ENCODE measurements at regions not wholly inside any gene's neighbourhood (a gene's known extent, or its start where the extent isn't known, plus 50 kb on each side); places are given as distances from the start of the nearest gene placed in this dataset.

DNA sequence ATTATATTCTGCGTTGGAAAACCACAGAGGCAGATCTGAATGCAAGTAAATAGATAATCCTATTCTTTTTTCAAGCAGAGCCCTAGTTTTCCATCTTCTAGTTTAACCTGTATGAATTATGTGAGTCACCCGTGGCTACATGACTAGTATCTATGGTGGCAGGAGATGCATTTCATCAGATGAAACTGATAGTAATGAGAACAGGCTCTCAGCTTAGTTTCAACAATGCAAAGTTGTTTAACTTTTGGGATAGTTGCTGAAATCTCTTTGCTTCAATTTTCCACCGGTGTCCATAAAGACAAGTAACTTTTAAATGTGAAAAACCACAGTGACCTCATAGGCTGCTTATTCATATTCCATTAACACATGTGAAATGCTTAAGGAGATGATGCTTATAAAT, 1317.4 kb upstream of the TENM3 start:
- no peak overlapping the region for H3K4me3 ChIP-seq (IDR thresholded peaks at IDR 0.05; ENCODE audit: insufficient read depth, low read depth, low read length)
- no peaks in the 10 kb centered on the region for H4K20me1 ChIP-seq (ENCODE audit: insufficient read depth)
- no peak for TF ChIP-seq CTCF (conservative IDR thresholded peaks at IDR 0.05; ENCODE audit: low read depth, low read length)
- H3K36me3 ChIP-seq (ENCODE audit: insufficient read depth): no peaks in the 10 kb centered on the region
- H3K9ac ChIP-seq: no peak overlapping the region
- no peak overlapping the region for H2AFZ ChIP-seq (ENCODE audit: low read depth)
- H3K79me2 ChIP-seq (ENCODE audit: insufficient read depth, low read depth): no peaks in the 10 kb centered on the region
- no peaks in the 10 kb centered on the region for H3K4me1 ChIP-seq (ENCODE audit: low read depth, poor library complexity, severe bottlenecking)
- no peak overlapping the region for H3K4me2 ChIP-seq
- no peaks in the 10 kb centered on the region for H3K27me3 ChIP-seq (ENCODE audit: insufficient read depth, low read depth)
- no peak overlapping the region for H3K27ac ChIP-seq

DNA sequence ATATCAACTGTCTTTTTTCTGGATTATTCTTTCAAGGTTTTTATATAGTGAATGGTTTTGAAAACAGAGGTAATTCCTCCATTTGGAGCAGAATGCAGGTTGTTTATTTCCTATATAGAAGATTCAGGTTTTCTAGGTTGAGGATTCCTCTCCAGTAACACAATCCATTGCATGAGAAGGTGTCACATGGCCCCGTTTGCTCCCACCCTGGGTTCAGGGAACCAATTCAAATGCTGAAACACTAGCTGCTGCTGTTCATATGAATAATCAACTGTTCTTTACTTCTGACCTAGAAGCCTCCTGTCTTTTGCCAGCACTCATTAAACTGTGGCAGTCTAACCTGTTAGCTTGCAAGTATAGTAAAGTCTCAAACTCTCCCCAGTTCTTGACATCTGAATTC, 1316.9 kb upstream of the TENM3 start:
- Histone ChIP-seq H3K4me1 (ENCODE audit: low read depth, poor library complexity, severe bottlenecking) (no peaks in the 10 kb centered on the region), H3K9ac (no peak overlapping the region), H4K20me1 (ENCODE audit: insufficient read depth) (no peaks in the 10 kb centered on the region), H3K4me3 (IDR thresholded peaks at IDR 0.05; ENCODE audit: insufficient read depth, low read depth, low read length) (no peak overlapping the region), H3K79me2 (ENCODE audit: insufficient read depth, low read depth) (no peaks in the 10 kb centered on the region), H3K27me3 (ENCODE audit: insufficient read depth, low read depth) (no peaks in the 10 kb centered on the region), H2AFZ (ENCODE audit: low read depth) (no peak overlapping the region), H3K4me2 (no peak overlapping the region), H3K27ac (no peak overlapping the region), H3K36me3 (ENCODE audit: insufficient read depth) (no peaks in the 10 kb centered on the region)
- TF ChIP-seq CTCF (conservative IDR thresholded peaks at IDR 0.05; ENCODE audit: low read depth, low read length): no peak

GRCh38 chr4:180932370-180933001, 1310.7 kb upstream of the TENM3 start:
- H3K27ac ChIP-seq: peak overlapping the region; percentile 16; the same call in 1 of the 2 replicates
- H3K4me1 ChIP-seq (ENCODE audit: low read depth, poor library complexity, severe bottlenecking): peaks cover 15% of the 10 kb centered on the region
- TF ChIP-seq CTCF (conservative IDR thresholded peaks at IDR 0.05; ENCODE audit: low read depth, low read length): no peak
- H3K4me3 ChIP-seq (IDR thresholded peaks at IDR 0.05; ENCODE audit: insufficient read depth, low read depth, low read length): no peak overlapping the region
- H4K20me1 ChIP-seq (ENCODE audit: insufficient read depth): no peaks in the 10 kb centered on the region
- no peaks in the 10 kb centered on the region for H3K36me3 ChIP-seq (ENCODE audit: insufficient read depth)
- peak overlapping the region; percentile 26 for H3K4me2 ChIP-seq
- H3K9ac ChIP-seq: no peak overlapping the region
- peak overlapping the region; percentile 31; the same call in 1 of the 2 replicates for H2AFZ ChIP-seq (ENCODE audit: low read depth)
- no peaks in the 10 kb centered on the region for H3K79me2 ChIP-seq (ENCODE audit: insufficient read depth, low read depth)
- no peaks in the 10 kb centered on the region for H3K27me3 ChIP-seq (ENCODE audit: insufficient read depth, low read depth)

DNA sequence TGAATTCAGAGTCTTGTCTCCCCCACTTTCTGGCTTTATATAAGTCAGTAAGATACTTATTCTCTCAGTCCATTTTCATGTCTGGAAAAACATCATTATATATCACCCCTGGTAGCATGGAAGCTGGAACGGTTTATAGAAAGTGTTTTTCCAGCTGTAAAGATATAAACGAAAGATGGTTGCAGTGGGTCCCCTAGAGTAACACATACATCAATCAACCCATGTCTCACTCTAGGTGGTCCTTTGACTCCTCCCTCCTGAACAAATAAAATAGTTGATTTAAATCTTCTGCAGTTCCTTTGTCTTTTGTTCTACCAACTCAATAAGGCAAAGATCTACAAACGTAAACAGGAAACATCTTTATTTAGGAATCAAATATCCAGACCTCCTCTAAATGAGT, 1306.1 kb upstream of the TENM3 start:
- Histone ChIP-seq H2AFZ (ENCODE audit: low read depth) (no peak overlapping the region), H3K79me2 (ENCODE audit: insufficient read depth, low read depth) (no peaks in the 10 kb centered on the region), H3K9ac (no peak overlapping the region), H3K36me3 (ENCODE audit: insufficient read depth) (no peaks in the 10 kb centered on the region), H3K4me1 (ENCODE audit: low read depth, poor library complexity, severe bottlenecking) (peaks cover 12% of the 10 kb centered on the region), H3K4me3 (IDR thresholded peaks at IDR 0.05; ENCODE audit: insufficient read depth, low read depth, low read length) (no peak overlapping the region), H4K20me1 (ENCODE audit: insufficient read depth) (no peaks in the 10 kb centered on the region), H3K27me3 (ENCODE audit: insufficient read depth, low read depth) (no peaks in the 10 kb centered on the region), H3K4me2 (no peak overlapping the region), H3K27ac (no peak overlapping the region)
- TF ChIP-seq CTCF (conservative IDR thresholded peaks at IDR 0.05; ENCODE audit: low read depth, low read length): no peak

Measured in KMS-11 (cell line).